ENCODE measurements at regions not wholly inside any gene's neighbourhood (a gene's known extent, or its start where the extent isn't known, plus 50 kb on each side); places are given as distances from the start of the nearest gene placed in this dataset.

GRCh38 chr14:40367717-40368116 lies 935.5 kb upstream of the FBXO33 start:
- Mint-ChIP-seq H3K9me3 (peaks cover 20 to 37% of the 10 kb centered on the region in 2 donors), H3K27me3 (ENCODE audit: low read depth in 2 of 2) (no peaks in the 10 kb centered on the region), H3K27ac (no peak overlapping the region), H3K36me3 (peaks cover 30% of the 10 kb centered on the region), H3K4me3 (no peak overlapping the region), H3K4me1 (no peaks in the 10 kb centered on the region)
- Histone ChIP-seq H3K36me3 (ENCODE audit: control insufficient read depth, insufficient read depth, low read length) (no peaks in the 10 kb centered on the region), H3K4me3 (ENCODE audit: low read length) (no peak overlapping the region), H3K27me3 (ENCODE audit: control insufficient read depth, insufficient read depth, low read length) (no peaks in the 10 kb centered on the region), H3K4me1 (ENCODE audit: control insufficient read depth, insufficient read depth, low read length) (no peaks in the 10 kb centered on the region), H3K9me3 (ENCODE audit: control insufficient read depth, insufficient read depth, low read length) (peaks cover 2% of the 10 kb centered on the region), H3K27ac (ENCODE audit: low read length) (no peak overlapping the region)
- no peak for ATAC-seq
- intact Hi-C loops (cut with micrococcal nuclease) = no loop called here
- TF ChIP-seq CTCF (IDR thresholded peaks at IDR 0.05) = no peak
- no peak for DNase-seq

- DNase-seq (no peak), ATAC-seq (no peak)
- Mint-ChIP-seq H3K27ac (no peak overlapping the region), H3K27me3 (ENCODE audit: low read depth in 2 of 2) (no peaks in the 10 kb centered on the region), H3K4me3 (no peak overlapping the region), H3K9me3 (peaks cover 12 to 31% of the 10 kb centered on the region in 2 donors), H3K4me1 (no peaks in the 10 kb centered on the region), H3K36me3 (peaks cover 22% of the 10 kb centered on the region)
- no peak overlapping the region for H3K4me3 ChIP-seq (ENCODE audit: low read length)
- no peak for TF ChIP-seq CTCF (IDR thresholded peaks at IDR 0.05)
- no peaks in the 10 kb centered on the region for H3K27me3 ChIP-seq (ENCODE audit: control insufficient read depth, insufficient read depth, low read length)
- WGBS (ENCODE audit: insufficient coverage) = 88% methylated on average over 2 of the region's 2 CpGs
- intact Hi-C loops (cut with micrococcal nuclease) = no loop called here
- no peaks in the 10 kb centered on the region for H3K4me1 ChIP-seq (ENCODE audit: control insufficient read depth, insufficient read depth, low read length)
- H3K36me3 ChIP-seq (ENCODE audit: control insufficient read depth, insufficient read depth, low read length) = no peaks in the 10 kb centered on the region
- H3K27ac ChIP-seq (ENCODE audit: low read length) = no peak overlapping the region
- H3K9me3 ChIP-seq (ENCODE audit: control insufficient read depth, insufficient read depth, low read length) = peaks cover 2% of the 10 kb centered on the region
These were observed 933.1 kb upstream of the FBXO33 start for GRCh38 chr14:40365305-40365704.

- intact Hi-C loops (cut with micrococcal nuclease) = no loop called here
- DNase-seq = no peak
- 67% methylated on average over 1 of the region's 1 CpG for WGBS (ENCODE audit: insufficient coverage)
These were observed 930.6 kb upstream of the FBXO33 start for GRCh38 chr14:40362856-40363255.

More at GRCh38 chr14:40362856-40363255, 930.6 kb upstream of the FBXO33 start:
- Mint-ChIP-seq H3K36me3 (peaks cover 22% of the 10 kb centered on the region), H3K27me3 (ENCODE audit: low read depth in 2 of 2) (no peaks in the 10 kb centered on the region), H3K4me1 (no peaks in the 10 kb centered on the region), H3K4me3 (no peak overlapping the region), H3K9me3 (peaks cover 18 to 29% of the 10 kb centered on the region in 2 donors), H3K27ac (no peak overlapping the region)
- ATAC-seq = no peak
- H3K4me1 ChIP-seq (ENCODE audit: control insufficient read depth, insufficient read depth, low read length) = no peaks in the 10 kb centered on the region
- no peak overlapping the region for H3K27ac ChIP-seq (ENCODE audit: low read length)
- TF ChIP-seq CTCF (IDR thresholded peaks at IDR 0.05) = no peak
- no peaks in the 10 kb centered on the region for H3K36me3 ChIP-seq (ENCODE audit: control insufficient read depth, insufficient read depth, low read length)
- no peak overlapping the region for H3K4me3 ChIP-seq (ENCODE audit: low read length)
- no peaks in the 10 kb centered on the region for H3K27me3 ChIP-seq (ENCODE audit: control insufficient read depth, insufficient read depth, low read length)
- H3K9me3 ChIP-seq (ENCODE audit: control insufficient read depth, insufficient read depth, low read length) = peaks cover 9% of the 10 kb centered on the region
